IMR-90 (cell line): ENCODE measurements at regions not wholly inside any gene's neighbourhood (a gene's known extent, or its start where the extent isn't known, plus 50 kb on each side); places are given as distances from the start of the nearest gene placed in this dataset.

Source experiments
- ATAC-seq: fragments of 200-7000 bp; cut with Tn5 transposase; 2 replicates; pipeline ENCODE4 v1.9.1; 2020; ENCODE audit warnings: low read depth, mild to moderate bottlenecking, moderate library complexity
- BruUV-seq: library from RNA; stranded (reverse); fragments of 400-500 nt; replicated peaks from 2 replicates; lab custom pipeline; 2021; lab: Mats Ljungman, UMichigan
- CTCF ChIA-PET: fragments of 300-600 bp; formaldehyde crosslinking; extraction: SDS; loops from one replicate; lab custom pipeline; 2021; ENCODE audit warnings: antibody characterized with exemption; lab: Yijun Ruan, JAX
- POLR2A ChIA-PET: fragments of 300-600 bp; sonication (Branson Sonifier 250); formaldehyde crosslinking; loops from one replicate; lab custom pipeline; 2022; ENCODE audit warnings: antibody characterized with exemption; ENCODE audit not compliant: unreplicated experiment; lab: Charles Lee
- DNase-seq: peaks from one replicate; pipeline ENCODE4 v3.0.0; 2013
- H2AFZ ChIP-seq: replicated peaks from 2 replicates; pipeline ENCODE3; 2013; ENCODE audit warnings: low read length, mild to moderate bottlenecking; ENCODE audit not compliant: poor library complexity
- H2AK5ac ChIP-seq: 2 replicates; pipeline ENCODE4 v1.6.1; 2013; ENCODE audit warnings: low read depth, low read length, inconsistent platforms
- H2AK9ac ChIP-seq: replicated peaks from 2 replicates; pipeline ENCODE3; 2013; ENCODE audit warnings: mild to moderate bottlenecking, low read depth, low read length, moderate library complexity; ENCODE audit not compliant: poor library complexity
- H2BK120ac ChIP-seq: 2 replicates; pipeline ENCODE4 v1.6.1; 2013; ENCODE audit warnings: low read depth, low read length, inconsistent platforms
- H2BK15ac ChIP-seq: 3 replicates; pipeline ENCODE4 v1.6.1; 2013; ENCODE audit warnings: low read depth, low read length, inconsistent platforms
- H2BK20ac ChIP-seq: 2 replicates; pipeline ENCODE4 v1.6.1; 2013; ENCODE audit warnings: low read depth, mild to moderate bottlenecking, inconsistent platforms, low read length, moderate library complexity
- H2BK5ac ChIP-seq: 2 replicates; pipeline ENCODE4 v1.6.1; 2013; ENCODE audit warnings: mild to moderate bottlenecking, low read depth, low read length, inconsistent platforms; ENCODE audit not compliant: poor library complexity, severe bottlenecking
- H3K14ac ChIP-seq: replicated peaks from 2 replicates; pipeline ENCODE4 v1.6.1; 2013; ENCODE audit warnings: low read depth, low read length, inconsistent platforms
- H3K18ac ChIP-seq: 2 replicates; pipeline ENCODE4 v1.6.1; 2013; ENCODE audit warnings: low read depth, low read length, control low read depth
- H3K23ac ChIP-seq: 2 replicates; pipeline ENCODE4 v1.6.1; 2013; ENCODE audit warnings: low read depth, low read length, inconsistent platforms
- H3K27ac ChIP-seq: 2 replicates; pipeline ENCODE4 v1.5.1; 2013; ENCODE audit warnings: mild to moderate bottlenecking, control low read depth, low read length; ENCODE audit not compliant: insufficient read depth
- H3K27me3 ChIP-seq: 2 replicates; pipeline ENCODE4 v1.6.1; 2013; ENCODE audit warnings: low read length; ENCODE audit not compliant: control insufficient read depth, insufficient read depth
- H3K36me3 ChIP-seq: 2 replicates; pipeline ENCODE4 v1.6.1; 2013; ENCODE audit warnings: low read length, mixed read lengths; ENCODE audit not compliant: control insufficient read depth, insufficient read depth
- H3K4ac ChIP-seq: 2 replicates; pipeline ENCODE4 v1.6.1; 2013; ENCODE audit warnings: low read depth, low read length, inconsistent platforms
- H3K4me1 ChIP-seq: 2 replicates; pipeline ENCODE4 v1.6.1; 2013; ENCODE audit warnings: low read length, mixed read lengths; ENCODE audit not compliant: control insufficient read depth, insufficient read depth
- H3K4me2 ChIP-seq: 2 replicates; pipeline ENCODE4 v1.6.1; 2013; ENCODE audit warnings: low read depth, mild to moderate bottlenecking, control low read depth, low read length, moderate library complexity
- H3K4me3 ChIP-seq: 2 replicates; pipeline ENCODE4 v1.5.1; 2013; ENCODE audit warnings: low read depth, mild to moderate bottlenecking, control low read depth, low read length, moderate library complexity; ENCODE audit not compliant: insufficient read depth
- H3K56ac ChIP-seq: 2 replicates; pipeline ENCODE4 v1.6.1; 2013; ENCODE audit warnings: low read length, inconsistent platforms; ENCODE audit not compliant: insufficient read depth; ENCODE audit errors: extremely low read depth
- H3K79me1 ChIP-seq, 2 experiments: 2 replicates each; pipeline ENCODE4 v1.6.1; 2013; ENCODE audit warnings: low read length in 2 of 2, inconsistent platforms in 1 of 2, low read depth in 1 of 2
- H3K9ac ChIP-seq: 2 replicates; pipeline ENCODE4 v1.6.1; 2013; ENCODE audit warnings: low read depth, low read length, control low read depth
- H3K9me1 ChIP-seq: 2 replicates; pipeline ENCODE4 v1.6.1; 2013; ENCODE audit warnings: low read length, inconsistent platforms; ENCODE audit not compliant: insufficient read depth
- H3K9me3 ChIP-seq: 2 replicates; pipeline ENCODE4 v1.6.1; 2013; ENCODE audit warnings: low read length; ENCODE audit not compliant: control insufficient read depth, insufficient read depth
- H4K20me1 ChIP-seq: 2 replicates; pipeline ENCODE4 v1.6.1; 2013; ENCODE audit warnings: low read length, inconsistent platforms; ENCODE audit not compliant: insufficient read depth
- H4K5ac ChIP-seq: 2 replicates; pipeline ENCODE4 v1.6.1; 2013; ENCODE audit warnings: mild to moderate bottlenecking, low read depth, low read length, control low read depth
- H4K8ac ChIP-seq, 2 experiments: 2 replicates each; pipeline ENCODE4 v1.6.1; 2013; ENCODE audit warnings: low read depth in 2 of 2, low read length in 2 of 2, control low read depth in 1 of 2, inconsistent platforms in 1 of 2
- H4K91ac ChIP-seq: 2 replicates; pipeline ENCODE4 v1.6.1; 2013; ENCODE audit warnings: low read depth, low read length, inconsistent platforms; ENCODE audit not compliant: insufficient read depth
- RFX5 ChIP-seq: IDR thresholded peaks from 2 replicates; pipeline ENCODE4 v1.8.0; 2012; ENCODE audit warnings: low read depth, mild to moderate bottlenecking, low read length, moderate library complexity
- WGBS, 2 experiments: methylation state at CpG; one replicate each; pipeline versions ENCODE4 v1.1.5 to v1.1.7; 2013; ENCODE audit warnings: missing lambda C conversion rate in 2 of 2; ENCODE audit not compliant: insufficient read length in 1 of 2; ENCODE audit errors: extremely low coverage in 2 of 2; 5-methylcytosine and 5-hydroxymethylcytosine counted together
- dilution Hi-C: fragments of 300-500 bp; cut with HindIII; formaldehyde crosslinking; loops from one replicate; pipeline ENCODE4 v1.14.3; 2018; ENCODE audit warnings: low sequenced_read_pairs; ENCODE audit not compliant: unreplicated experiment
- in situ Hi-C: fragments of 300-500 bp; cut with MboI; formaldehyde crosslinking; loops from 3 replicates; pipeline ENCODE4 v1.14.3; 2019; ENCODE audit warnings: low sequenced_read_pairs, inconsistent platforms, mixed read lengths
- intact Hi-C: fragments of 100-400 bp; cut with micrococcal nuclease; formaldehyde crosslinking; loops from 2 replicates; pipeline ENCODE4 v1.10.0; 2022

DNA sequence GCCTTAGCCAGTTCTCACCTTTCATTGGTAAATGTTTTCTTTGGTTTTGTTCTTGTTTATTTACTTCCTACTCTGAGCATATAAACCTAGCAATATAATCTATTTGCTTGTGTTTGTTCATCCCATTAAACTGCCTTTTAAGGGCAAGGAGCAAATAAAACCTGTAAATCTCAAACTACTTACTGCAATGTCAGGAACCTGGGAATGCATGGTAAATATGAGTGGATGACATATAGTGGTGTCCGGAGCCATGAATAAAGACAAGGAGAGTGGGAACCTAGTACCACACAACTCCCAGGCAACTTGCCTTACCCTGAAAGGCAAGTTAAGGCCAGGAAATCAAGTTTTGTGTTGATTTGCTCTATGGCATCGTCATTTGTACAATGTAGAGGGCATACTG, 1133.7 kb upstream of the NCAM2 start:
- Histone ChIP-seq H3K4ac (no peak overlapping the region), H4K20me1 (no peaks in the 10 kb centered on the region), H3K27ac (no peak overlapping the region), H3K4me2 (no peak overlapping the region), H3K9ac (no peak overlapping the region), H3K36me3 (no peaks in the 10 kb centered on the region), H3K27me3 (no peaks in the 10 kb centered on the region), H3K18ac (no peak overlapping the region), H3K9me1 (no peaks in the 10 kb centered on the region), H2AK5ac (no peak overlapping the region), H2BK5ac (no peak overlapping the region), H4K91ac (no peak overlapping the region), H4K5ac (no peak overlapping the region), H3K9me3 (peaks cover 2% of the 10 kb centered on the region; the same call in 1 of the 2 replicates), H2BK20ac (no peak overlapping the region), H3K56ac (no peak overlapping the region), H3K4me1 (no peaks in the 10 kb centered on the region), H2AK9ac (no peak overlapping the region), H2AFZ (no peak overlapping the region), H3K4me3 (no peak overlapping the region), H3K23ac (no peak overlapping the region), H2BK120ac (no peak overlapping the region), H4K8ac (no peak overlapping the region), H2BK15ac (no peak overlapping the region), H3K14ac (no peak overlapping the region), H3K79me1 (no peaks in the 10 kb centered on the region)
- TF ChIP-seq RFX5: no peak
- ChIA-PET CTCF (no interaction called here), POLR2A (no interaction called here)
- dilution Hi-C loops: no loop called here
- BruUV-seq: no TSS peak
- DNase-seq (no peak), ATAC-seq (no peak)
- in situ Hi-C loops: no loop called here
- intact Hi-C loops: no loop called here
- no CpG with 5 or more reads among the region's 2 CpGs for WGBS, 2 experiments
